ENCODE measurements at regions not wholly inside any gene's neighbourhood (a gene's known extent, or its start where the extent isn't known, plus 50 kb on each side); places are given as distances from the start of the nearest gene placed in this dataset.

GRCh38 chr2:16473575-16473974, 192.1 kb downstream of the CYRIA start:
- Mint-ChIP-seq H3K9me3 (no peaks in the 10 kb centered on the region), H3K4me3 (no peak overlapping the region), H3K4me1 (ENCODE audit: low read depth) (no peaks in the 10 kb centered on the region), H3K36me3 (ENCODE audit: low read depth) (no peaks in the 10 kb centered on the region), H3K27me3 (ENCODE audit: low read depth) (peaks cover 6% of the 10 kb centered on the region), H3K27ac (no peak overlapping the region)
- intact Hi-C loops (cut with micrococcal nuclease): no loop called here
- CTCF ChIA-PET: no interaction called here
- DNase-seq: no peak

GRCh38 chr2:16470936-16471490, 194.6 kb downstream of the CYRIA start:
- CTCF ChIA-PET: no interaction called here
- H3K36me3 Mint-ChIP-seq (ENCODE audit: low read depth): no peaks in the 10 kb centered on the region
- intact Hi-C loops (cut with micrococcal nuclease): no loop called here

GRCh38 chr2:16466821-16467151, 198.8 kb downstream of the CYRIA start:
- CTCF ChIA-PET: no interaction called here
- H3K4me1 Mint-ChIP-seq (ENCODE audit: low read depth): peaks cover 2% of the 10 kb centered on the region
- H3K27ac Mint-ChIP-seq: no peak overlapping the region
- DNase-seq: no peak
- H3K27me3 Mint-ChIP-seq (ENCODE audit: low read depth): peaks cover 21% of the 10 kb centered on the region
- intact Hi-C loops (cut with micrococcal nuclease): no loop called here
- H3K36me3 Mint-ChIP-seq (ENCODE audit: low read depth): no peaks in the 10 kb centered on the region
- no peak overlapping the region for H3K4me3 Mint-ChIP-seq
- no peaks in the 10 kb centered on the region for H3K9me3 Mint-ChIP-seq

More at GRCh38 chr2:16470936-16471490, 194.6 kb downstream of the CYRIA start:
- H3K9me3 Mint-ChIP-seq: no peaks in the 10 kb centered on the region
- peaks cover 8% of the 10 kb centered on the region for H3K27me3 Mint-ChIP-seq (ENCODE audit: low read depth)
- H3K4me3 Mint-ChIP-seq: no peak overlapping the region
- no peak for DNase-seq
- no peak overlapping the region for H3K27ac Mint-ChIP-seq
- no peaks in the 10 kb centered on the region for H3K4me1 Mint-ChIP-seq (ENCODE audit: low read depth)

GRCh38 chr2:16466133-16466820, 199.4 kb downstream of the CYRIA start:
- Mint-ChIP-seq H3K4me3 (no peak overlapping the region), H3K27me3 (ENCODE audit: low read depth) (peaks cover 21% of the 10 kb centered on the region), H3K9me3 (no peaks in the 10 kb centered on the region), H3K36me3 (ENCODE audit: low read depth) (no peaks in the 10 kb centered on the region), H3K27ac (no peak overlapping the region), H3K4me1 (ENCODE audit: low read depth) (peaks cover 2% of the 10 kb centered on the region)
- CTCF ChIA-PET: no interaction called here
- no peak for DNase-seq
- intact Hi-C loops (cut with micrococcal nuclease): no loop called here

- DNase-seq: no peak
- intact Hi-C loops (cut with micrococcal nuclease): no loop called here
- Mint-ChIP-seq H3K27me3 (ENCODE audit: low read depth) (peaks cover 29% of the 10 kb centered on the region), H3K4me3 (no peak overlapping the region), H3K9me3 (no peaks in the 10 kb centered on the region), H3K27ac (no peak overlapping the region), H3K4me1 (ENCODE audit: low read depth) (peaks cover 2% of the 10 kb centered on the region), H3K36me3 (ENCODE audit: low read depth) (no peaks in the 10 kb centered on the region)
- CTCF ChIA-PET: no interaction called here
These were observed 201.0 kb downstream of the CYRIA start for GRCh38 chr2:16464641-16465040.

- CTCF ChIA-PET: no interaction called here
- Mint-ChIP-seq H3K27ac (no peak overlapping the region), H3K9me3 (no peaks in the 10 kb centered on the region), H3K4me3 (no peak overlapping the region), H3K27me3 (ENCODE audit: low read depth) (peaks cover 24% of the 10 kb centered on the region), H3K4me1 (ENCODE audit: low read depth) (peaks cover 2% of the 10 kb centered on the region), H3K36me3 (ENCODE audit: low read depth) (no peaks in the 10 kb centered on the region)
- intact Hi-C loops (cut with micrococcal nuclease): no loop called here
- no peak for DNase-seq
These were observed 202.7 kb downstream of the CYRIA start for GRCh38 chr2:16462958-16463357.

GRCh38 chr2:16461672-16462071, 204.0 kb downstream of the CYRIA start:
- no peak overlapping the region for H3K4me3 Mint-ChIP-seq
- no peaks in the 10 kb centered on the region for H3K9me3 Mint-ChIP-seq
- intact Hi-C loops (cut with micrococcal nuclease): no loop called here

GRCh38 chr2:16459606-16460005, 206.0 kb downstream of the CYRIA start:
- intact Hi-C loops (cut with micrococcal nuclease): no loop called here
- CTCF ChIA-PET: no interaction called here
- DNase-seq: no peak
- no peak overlapping the region for H3K4me3 Mint-ChIP-seq
- no peak overlapping the region for H3K27ac Mint-ChIP-seq
- no peaks in the 10 kb centered on the region for H3K36me3 Mint-ChIP-seq (ENCODE audit: low read depth)
- H3K4me1 Mint-ChIP-seq (ENCODE audit: low read depth): peaks cover 2% of the 10 kb centered on the region
- no peaks in the 10 kb centered on the region for H3K9me3 Mint-ChIP-seq
- H3K27me3 Mint-ChIP-seq (ENCODE audit: low read depth): peaks cover 14% of the 10 kb centered on the region

More at GRCh38 chr2:16461672-16462071, 204.0 kb downstream of the CYRIA start:
- peaks cover 2% of the 10 kb centered on the region for H3K4me1 Mint-ChIP-seq (ENCODE audit: low read depth)
- no peak overlapping the region for H3K27ac Mint-ChIP-seq
- H3K36me3 Mint-ChIP-seq (ENCODE audit: low read depth): no peaks in the 10 kb centered on the region
- CTCF ChIA-PET: no interaction called here
- H3K27me3 Mint-ChIP-seq (ENCODE audit: low read depth): peaks cover 24% of the 10 kb centered on the region
- DNase-seq: no peak

GRCh38 chr2:16454621-16455020, 211.0 kb downstream of the CYRIA start:
- Mint-ChIP-seq H3K36me3 (ENCODE audit: low read depth) (no peaks in the 10 kb centered on the region), H3K4me3 (no peak overlapping the region), H3K27ac (no peak overlapping the region), H3K9me3 (no peaks in the 10 kb centered on the region), H3K27me3 (ENCODE audit: low read depth) (no peaks in the 10 kb centered on the region), H3K4me1 (ENCODE audit: low read depth) (no peaks in the 10 kb centered on the region)
- intact Hi-C loops (cut with micrococcal nuclease): no loop called here
- CTCF ChIA-PET: no interaction called here
- no peak for DNase-seq

- Mint-ChIP-seq H3K27me3 (ENCODE audit: low read depth) (peaks cover 5% of the 10 kb centered on the region), H3K36me3 (ENCODE audit: low read depth) (no peaks in the 10 kb centered on the region), H3K4me1 (ENCODE audit: low read depth) (no peaks in the 10 kb centered on the region), H3K4me3 (no peak overlapping the region), H3K27ac (no peak overlapping the region), H3K9me3 (no peaks in the 10 kb centered on the region)
- no peak for DNase-seq
- intact Hi-C loops (cut with micrococcal nuclease): no loop called here
- CTCF ChIA-PET: interaction anchor here (0.6 kb wide), 1 partner anchor 17 kb away, joined by 3 read pairs; no protein-coding TSS in a partner anchor
These were observed 213.5 kb downstream of the CYRIA start for GRCh38 chr2:16452123-16452522.

GRCh38 chr2:16446706-16447105, 218.9 kb downstream of the CYRIA start:
- no peak overlapping the region for H3K27ac Mint-ChIP-seq
- no peak overlapping the region for H3K4me3 Mint-ChIP-seq
- H3K36me3 Mint-ChIP-seq (ENCODE audit: low read depth): no peaks in the 10 kb centered on the region
- H3K9me3 Mint-ChIP-seq: no peaks in the 10 kb centered on the region
- no peak for DNase-seq
- H3K27me3 Mint-ChIP-seq (ENCODE audit: low read depth): peaks cover 7% of the 10 kb centered on the region
- CTCF ChIA-PET: no interaction called here
- H3K4me1 Mint-ChIP-seq (ENCODE audit: low read depth): no peaks in the 10 kb centered on the region
- intact Hi-C loops (cut with micrococcal nuclease): no loop called here

GRCh38 chr2:16442971-16443370, 222.7 kb downstream of the CYRIA start:
- Mint-ChIP-seq H3K4me1 (ENCODE audit: low read depth) (no peaks in the 10 kb centered on the region), H3K36me3 (ENCODE audit: low read depth) (peaks cover 1% of the 10 kb centered on the region), H3K9me3 (no peaks in the 10 kb centered on the region), H3K27me3 (ENCODE audit: low read depth) (peaks cover 14% of the 10 kb centered on the region), H3K27ac (no peak overlapping the region), H3K4me3 (no peak overlapping the region)
- CTCF ChIA-PET: no interaction called here
- DNase-seq: no peak
- intact Hi-C loops (cut with micrococcal nuclease): no loop called here

GRCh38 chr2:16441431-16441830, 224.2 kb downstream of the CYRIA start:
- DNase-seq: no peak
- H3K4me1 Mint-ChIP-seq (ENCODE audit: low read depth): no peaks in the 10 kb centered on the region
- H3K27me3 Mint-ChIP-seq (ENCODE audit: low read depth): peaks cover 27% of the 10 kb centered on the region
- H3K36me3 Mint-ChIP-seq (ENCODE audit: low read depth): peaks cover 1% of the 10 kb centered on the region
- intact Hi-C loops (cut with micrococcal nuclease): no loop called here
- CTCF ChIA-PET: interaction anchor here (0.6 kb wide), 1 partner anchor 24 kb away, joined by 4 read pairs; no protein-coding TSS in a partner anchor
- no peaks in the 10 kb centered on the region for H3K9me3 Mint-ChIP-seq
- no peak overlapping the region for H3K27ac Mint-ChIP-seq
- H3K4me3 Mint-ChIP-seq: no peak overlapping the region

Data from activated naive CD4-positive, alpha-beta T cell treated with anti-CD3 and anti-CD28 coated beads for 36 hours (primary cell).